ENCODE measurements at regions not wholly inside any gene's neighbourhood (a gene's known extent, or its start where the extent isn't known, plus 50 kb on each side); places are given as distances from the start of the nearest gene placed in this dataset.
"Not testable (repeated sequence)": the region's sequence is repeated elsewhere in the genome, so short reads cannot be mapped to it uniquely, and the experiment has no call there.

- no peak overlapping the region for H3K4me3 ChIP-seq (ENCODE audit: low read depth, low read length)
- H3K9me3 ChIP-seq: no peaks in the 10 kb centered on the region
- no peak for DNase-seq
- H3K27me3 ChIP-seq: no peaks in the 10 kb centered on the region
- H3K4me1 ChIP-seq: no peaks in the 10 kb centered on the region
- no peak for TF ChIP-seq CTCF (IDR thresholded peaks at IDR 0.05; ENCODE audit: low read depth, low read length)
- no peaks in the 10 kb centered on the region for H3K36me3 ChIP-seq
These were observed 72.6 kb upstream of the TRABD2B start for GRCh38 chr1:48069662-48070395.

- DNase-seq: no peak
- Histone ChIP-seq H3K4me1 (no peaks in the 10 kb centered on the region), H3K27me3 (no peaks in the 10 kb centered on the region), H3K4me3 (ENCODE audit: low read depth, low read length) (no peak overlapping the region), H3K9me3 (no peaks in the 10 kb centered on the region), H3K36me3 (no peaks in the 10 kb centered on the region)
- TF ChIP-seq CTCF (IDR thresholded peaks at IDR 0.05; ENCODE audit: low read depth, low read length): no peak
These were observed 71.0 kb upstream of the TRABD2B start for GRCh38 chr1:48068206-48068605.

GRCh38 chr1:48066936-48067335, 69.8 kb upstream of the TRABD2B start:
- DNase-seq: no peak

GRCh38 chr1:48064693-48065092, 67.5 kb upstream of the TRABD2B start:
- not testable (repeated sequence) for H3K9me3 ChIP-seq; H3K36me3 ChIP-seq; DNase-seq; H3K4me1 ChIP-seq; H3K4me3 ChIP-seq (ENCODE audit: low read depth, low read length); H3K27me3 ChIP-seq

More at GRCh38 chr1:48066936-48067335, 69.8 kb upstream of the TRABD2B start:
- Histone ChIP-seq H3K27me3 (no peaks in the 10 kb centered on the region), H3K4me1 (no peaks in the 10 kb centered on the region), H3K9me3 (no peaks in the 10 kb centered on the region), H3K36me3 (no peaks in the 10 kb centered on the region), H3K4me3 (ENCODE audit: low read depth, low read length) (no peak overlapping the region)
- TF ChIP-seq CTCF (IDR thresholded peaks at IDR 0.05; ENCODE audit: low read depth, low read length): no peak

GRCh38 chr1:48062353-48062752, 65.2 kb upstream of the TRABD2B start:
- H3K4me1 ChIP-seq: no peaks in the 10 kb centered on the region
- no peaks in the 10 kb centered on the region for H3K36me3 ChIP-seq
- H3K9me3 ChIP-seq: no peaks in the 10 kb centered on the region
- H3K4me3 ChIP-seq (ENCODE audit: low read depth, low read length): no peak overlapping the region
- no peaks in the 10 kb centered on the region for H3K27me3 ChIP-seq
- DNase-seq: no peak
- no peak for TF ChIP-seq CTCF (IDR thresholded peaks at IDR 0.05; ENCODE audit: low read depth, low read length)

- H3K27me3 ChIP-seq: no peaks in the 10 kb centered on the region
- peak; percentile 58 for DNase-seq
- TF ChIP-seq CTCF (IDR thresholded peaks at IDR 0.05; ENCODE audit: low read depth, low read length): peak; percentile 67
These were observed 64.3 kb upstream of the TRABD2B start for GRCh38 chr1:48061162-48062136.

More at GRCh38 chr1:48061162-48062136, 64.3 kb upstream of the TRABD2B start:
- no peak overlapping the region for H3K4me3 ChIP-seq (ENCODE audit: low read depth, low read length)
- H3K4me1 ChIP-seq: no peaks in the 10 kb centered on the region
- no peaks in the 10 kb centered on the region for H3K36me3 ChIP-seq
- no peaks in the 10 kb centered on the region for H3K9me3 ChIP-seq

Measured in BE2C (cell line).